Endometrial microvascular endothelial cells (primary cell): ENCODE measurements at regions not wholly inside any gene's neighbourhood (a gene's known extent, or its start where the extent isn't known, plus 50 kb on each side); places are given as distances from the start of the nearest gene placed in this dataset.

Experiments used
- in situ Hi-C: cut with HindIII; loops from 2 replicates; pipeline ENCODE4 v1.10.0; 2017; ENCODE audit warnings: low sequenced_read_pairs, low pct_unique_long_range_greater_than_20kb; ENCODE audit errors: inconsistent ontology term

GRCh38 chr15:66846031-66846430, 144.0 kb downstream of the SMAD6 start:
- in situ Hi-C loops: loop anchor here (25.0 kb wide), 1 partner anchor 134 kb away; the partner anchor contains the start of gene SMAD6

GRCh38 chr15:66846811-66847210, 144.8 kb downstream of the SMAD6 start:
- in situ Hi-C loops: loop anchor here (25.0 kb wide), 1 partner anchor 135 kb away; the partner anchor contains the start of gene SMAD6

GRCh38 chr15:66847565-66847991, 145.5 kb downstream of the SMAD6 start:
- in situ Hi-C loops: loop anchor here (25.0 kb wide), 1 partner anchor 135 kb away; the partner anchor contains the start of gene SMAD6

DNA sequence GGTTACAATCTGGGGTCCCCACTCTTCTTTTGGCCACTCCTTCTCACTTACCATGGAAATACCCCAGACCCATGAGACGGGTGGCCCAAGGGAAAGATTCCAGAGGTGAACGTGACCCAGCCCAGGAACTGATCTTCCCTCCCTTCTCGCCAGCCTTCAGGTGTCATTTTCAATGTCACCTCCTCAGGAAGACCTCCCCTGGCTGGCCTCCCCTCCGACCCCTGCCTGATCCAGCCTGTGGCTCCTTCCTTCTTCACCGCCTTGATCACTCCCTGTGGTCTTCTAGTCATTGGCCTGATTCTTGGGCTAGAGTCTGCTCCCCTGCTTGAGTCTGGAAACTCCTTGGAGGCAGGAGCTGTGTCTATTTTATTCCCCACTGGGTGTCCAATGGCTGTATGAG, 146.1 kb downstream of the SMAD6 start:
- in situ Hi-C loops: loop anchor here (25.0 kb wide), 1 partner anchor 136 kb away; the partner anchor contains the start of gene SMAD6

DNA sequence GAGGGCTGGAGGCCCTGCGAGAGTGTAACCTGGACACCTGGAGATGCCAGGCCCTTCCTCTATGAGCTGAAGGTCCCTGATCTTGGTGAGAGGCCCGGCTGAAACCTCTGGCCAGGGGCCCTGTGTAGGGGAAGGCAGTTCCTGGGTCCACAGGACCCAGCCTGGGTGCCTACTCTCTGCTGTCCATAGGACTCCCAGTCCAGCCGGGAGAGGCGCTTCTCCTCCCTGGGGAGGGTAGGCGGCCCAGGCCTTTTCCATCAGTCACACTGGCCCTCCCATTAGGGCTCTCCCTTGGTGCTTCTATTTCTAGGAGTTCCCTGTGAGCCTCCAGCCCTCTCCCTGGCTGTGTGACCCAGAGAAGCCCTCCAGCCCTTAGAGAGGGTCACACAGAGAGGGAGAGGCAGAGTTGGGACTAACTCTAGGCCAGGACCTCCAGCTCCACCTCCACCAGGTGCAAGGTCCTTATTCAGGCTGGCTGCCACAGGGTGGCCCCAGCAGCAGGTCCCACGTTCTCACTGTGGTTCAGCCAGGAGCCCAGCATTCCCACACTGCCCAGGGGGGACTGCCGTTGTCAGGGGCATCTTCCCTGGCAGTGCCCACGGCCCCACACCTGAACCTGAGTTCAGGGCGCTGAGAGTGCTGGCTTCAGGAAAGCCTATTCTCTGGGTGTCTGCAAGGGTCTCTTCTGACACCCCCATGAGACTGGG, 146.8 kb downstream of the SMAD6 start:
- in situ Hi-C loops: loop anchor here (25.0 kb wide), 1 partner anchor 137 kb away; the partner anchor contains the start of gene SMAD6

DNA sequence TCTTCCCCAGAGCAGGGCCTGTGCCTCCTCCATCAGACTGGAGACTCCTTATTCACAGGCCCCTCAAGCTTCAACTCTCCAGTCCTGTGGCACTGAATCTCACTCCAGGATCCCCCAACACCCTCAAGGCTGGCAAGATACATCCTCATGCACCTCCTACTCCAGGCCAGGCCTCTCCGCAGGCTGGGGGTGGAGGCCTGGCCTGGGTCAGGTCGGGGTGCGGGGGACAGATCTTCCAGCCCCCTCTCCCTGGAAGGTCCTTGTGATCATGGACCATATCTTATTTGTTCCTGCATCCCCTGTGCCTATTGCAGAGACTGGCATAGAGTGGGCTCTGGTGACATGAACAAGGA, 147.3 kb downstream of the SMAD6 start:
- in situ Hi-C loops: loop anchor here (25.0 kb wide), 1 partner anchor 137 kb away; the partner anchor contains the start of gene SMAD6

GRCh38 chr15:66849746-66850077, 147.7 kb downstream of the SMAD6 start:
- in situ Hi-C loops: loop anchor here (25.0 kb wide), 1 partner anchor 137 kb away; the partner anchor contains the start of gene SMAD6

- in situ Hi-C loops: no loop called here
These were observed 148.3 kb downstream of the SMAD6 start for GRCh38 chr15:66850078-66850991.

- in situ Hi-C loops: no loop called here
These were observed 148.9 kb downstream of the SMAD6 start for GRCh38 chr15:66850996-66851310.

GRCh38 chr15:66851311-66852063, 149.5 kb downstream of the SMAD6 start:
- in situ Hi-C loops: no loop called here

DNA sequence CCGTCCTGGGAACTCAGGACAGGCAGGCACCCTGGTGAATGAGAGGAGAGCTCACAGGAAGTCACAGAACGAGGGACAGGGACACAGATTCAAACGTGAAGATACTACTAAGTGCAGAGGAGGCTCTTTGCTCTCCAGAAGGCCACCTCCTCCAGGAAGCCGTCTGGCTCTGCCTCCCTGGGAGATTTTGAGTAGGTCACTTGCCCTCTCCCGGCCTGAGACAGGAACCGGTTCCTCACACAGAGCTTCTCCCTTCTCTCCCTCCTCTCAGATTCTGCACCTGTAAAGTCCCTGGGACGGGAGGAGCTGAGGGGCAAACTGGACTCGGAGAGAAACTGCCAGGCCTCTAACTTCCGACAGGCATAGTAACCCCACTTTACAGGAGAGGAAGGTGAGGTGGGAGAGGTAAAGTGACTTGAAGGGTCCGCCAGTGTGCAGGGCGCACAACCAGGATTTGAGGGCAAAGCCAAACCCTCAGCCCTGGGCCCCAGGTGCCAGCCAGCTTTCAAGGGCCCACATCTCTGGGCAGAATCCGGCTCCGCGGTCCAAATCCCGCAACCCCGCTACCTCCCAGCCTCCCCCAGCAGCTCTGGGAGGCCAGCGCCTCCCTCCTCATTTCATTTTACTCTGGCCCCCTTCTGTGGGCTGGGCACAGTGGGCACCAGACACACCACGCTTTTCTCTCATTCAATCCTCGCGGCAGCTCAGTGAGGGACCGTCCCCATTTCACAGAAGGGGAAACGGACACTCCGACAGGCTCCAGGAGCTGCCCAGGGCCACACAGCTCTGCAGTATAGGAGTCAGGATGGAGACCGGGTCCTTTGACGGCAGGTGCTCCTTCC, 150.2 kb downstream of the SMAD6 start:
- in situ Hi-C loops: no loop called here

DNA sequence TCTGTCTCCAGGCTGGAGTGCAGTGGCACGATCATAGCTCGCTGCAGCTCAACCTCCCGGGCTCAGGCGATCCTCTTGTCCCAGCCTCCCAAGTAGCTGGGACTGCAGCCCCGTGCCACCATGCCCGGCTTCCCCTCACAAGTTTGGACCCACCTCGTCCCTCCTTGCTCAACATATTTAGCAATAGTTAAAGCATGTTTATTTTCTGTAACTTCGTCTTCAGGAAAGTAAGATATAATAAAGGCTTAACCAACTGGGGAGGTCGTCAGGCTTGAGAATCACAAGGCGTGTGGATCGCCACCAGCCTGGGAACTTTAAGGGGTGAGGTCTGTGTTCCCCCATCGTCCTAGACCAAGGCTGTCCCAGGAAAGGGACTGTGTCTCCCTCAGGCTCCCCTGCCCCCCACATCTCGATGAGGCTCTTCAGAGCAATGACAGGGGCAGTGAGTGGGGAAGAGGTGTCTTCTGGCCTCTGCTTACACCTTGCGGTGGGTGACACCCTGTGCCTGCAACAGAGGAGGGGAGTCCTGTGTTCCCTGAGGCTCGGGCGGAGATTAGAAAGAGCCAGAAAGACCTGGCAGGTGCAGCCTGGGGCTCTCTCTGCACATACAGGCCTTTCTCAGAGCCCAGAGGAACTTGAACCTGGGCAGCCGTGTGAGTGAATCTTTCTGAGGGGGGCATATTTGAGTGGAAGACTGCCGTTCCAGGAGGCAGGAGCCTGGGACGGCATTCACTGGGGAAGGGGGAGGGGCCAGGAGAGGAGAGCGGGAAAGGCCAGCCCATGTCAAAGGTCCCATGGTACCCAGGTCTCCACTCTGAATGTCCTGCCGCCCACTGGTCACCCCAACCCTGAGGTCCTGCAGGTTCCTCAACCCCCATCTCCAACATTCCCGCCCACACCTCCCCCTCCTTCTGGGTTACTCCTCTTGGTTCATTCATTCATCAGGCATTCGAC, 152.3 kb downstream of the SMAD6 start:
- in situ Hi-C loops: no loop called here

GRCh38 chr15:66855041-66855440, 153.0 kb downstream of the SMAD6 start:
- in situ Hi-C loops: no loop called here

- in situ Hi-C loops: no loop called here
These were observed 155.7 kb downstream of the SMAD6 start for GRCh38 chr15:66857694-66858093.

DNA sequence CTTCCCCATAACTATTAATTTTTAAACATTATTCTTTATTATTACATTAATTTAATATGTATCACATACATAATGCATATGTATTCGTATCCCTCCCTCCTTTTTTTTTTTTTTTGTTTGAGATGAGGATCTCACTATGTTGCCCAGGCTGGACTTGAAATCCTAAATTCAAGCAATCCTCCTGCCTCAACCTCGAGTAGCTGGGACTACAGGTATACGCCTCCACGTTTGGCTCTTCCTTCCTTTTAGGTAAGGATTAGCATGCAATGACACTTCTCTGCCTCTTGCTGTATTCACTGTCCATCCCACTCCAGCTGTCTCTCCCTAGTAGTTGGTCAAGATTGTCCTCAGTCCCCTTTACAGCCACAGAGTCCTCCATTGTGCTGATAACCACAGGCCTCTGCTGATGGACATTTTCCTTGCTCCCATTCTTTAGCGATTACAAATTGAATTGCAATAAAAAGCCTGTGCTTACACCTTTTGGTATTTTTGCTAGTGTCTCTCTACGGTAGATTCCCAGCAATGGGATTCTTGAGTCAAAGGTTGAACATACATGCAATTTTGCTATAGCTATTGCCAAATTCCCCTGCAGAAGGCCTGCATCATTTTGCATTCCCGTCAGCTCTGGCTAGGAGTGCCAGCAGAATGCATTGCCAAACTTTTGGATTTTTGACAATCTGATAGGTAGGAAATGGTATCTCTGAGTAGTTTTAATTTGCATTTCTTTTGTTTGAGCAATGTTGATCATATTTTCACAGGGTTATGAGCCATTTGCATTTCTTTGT, 156.6 kb downstream of the SMAD6 start:
- in situ Hi-C loops: no loop called here

- in situ Hi-C loops: no loop called here
These were observed 157.7 kb downstream of the SMAD6 start for GRCh38 chr15:66859688-66860253.
